Liver (tissue), 7 donors: ENCODE measurements at regions not wholly inside any gene's neighbourhood (a gene's known extent, or its start where the extent isn't known, plus 50 kb on each side); places are given as distances from the start of the nearest gene placed in this dataset.

Experiments
- DNase-seq: peaks from one replicate; pipeline ENCODE4 v3.0.0-alpha.2; 2017; ENCODE audit warnings: low spot score
- H3K27ac ChIP-seq, 2 donors: one replicate each; pipeline ENCODE4 v1.7.0; 2013; ENCODE audit warnings: inconsistent platforms in 2 of 2, low read length in 2 of 2, control low read depth in 1 of 2, low read depth in 1 of 2, mild to moderate bottlenecking in 1 of 2
- H3K27me3 ChIP-seq, 4 donors: one replicate each; pipeline versions ENCODE4 v1.6.1 to v1.7.0; 2013; ENCODE audit warnings: low read length in 3 of 4, inconsistent platforms in 1 of 4, mild to moderate bottlenecking in 1 of 4, moderate library complexity in 1 of 4; ENCODE audit not compliant: control insufficient read depth in 4 of 4, insufficient read depth in 4 of 4
- H3K36me3 ChIP-seq, 4 donors: one replicate each; pipeline versions ENCODE4 v1.6.1 to v1.7.0; 2013; ENCODE audit warnings: low read length in 3 of 4, mild to moderate bottlenecking in 3 of 4, low read depth in 1 of 4, moderate library complexity in 1 of 4; ENCODE audit not compliant: control insufficient read depth in 4 of 4, insufficient read depth in 3 of 4
- H3K4me1 ChIP-seq, 4 donors: one replicate each; pipeline versions ENCODE4 v1.6.1 to v1.7.0; 2013; ENCODE audit warnings: low read length in 3 of 4, mild to moderate bottlenecking in 3 of 4, moderate library complexity in 1 of 4; ENCODE audit not compliant: control insufficient read depth in 4 of 4, insufficient read depth in 4 of 4
- H3K4me3 ChIP-seq, 3 donors: one replicate each; pipeline versions ENCODE4 v1.6.1 to v1.7.0; 2013; ENCODE audit warnings: low read length in 3 of 3, control low read depth in 1 of 3, low read depth in 1 of 3, mild to moderate bottlenecking in 1 of 3
- H3K9ac ChIP-seq, 2 donors: one replicate each; pipeline ENCODE4 v1.7.0; 2013; ENCODE audit warnings: low read length in 2 of 2, mild to moderate bottlenecking in 2 of 2, moderate library complexity in 2 of 2, control low read depth in 1 of 2, low read depth in 1 of 2
- H3K9me3 ChIP-seq, 4 donors: one replicate each; pipeline versions ENCODE4 v1.6.1 to v1.7.0; 2013; ENCODE audit warnings: low read length in 3 of 4; ENCODE audit not compliant: control insufficient read depth in 4 of 4
- ATF3 ChIP-seq: IDR thresholded peaks from 2 replicates; pipeline ENCODE4 v1.6.1; 2016; ENCODE audit warnings: antibody characterized with exemption
- EGR1 ChIP-seq, 2 donors: IDR thresholded peaks; 2 replicates each; pipeline ENCODE4 v1.6.1; 2016 to 2018; ENCODE audit warnings: antibody characterized with exemption in 2 of 2, low read depth in 2 of 2
- FOXA2 ChIP-seq: IDR thresholded peaks from 2 replicates; pipeline ENCODE4 v1.6.1; 2016; ENCODE audit warnings: antibody characterized with exemption
- GABPA ChIP-seq, 2 donors: IDR thresholded peaks in 1 of 2; conservative IDR thresholded peaks in 1 of 2; 2 replicates each; pipeline ENCODE4 v1.6.1; 2016; ENCODE audit warnings: antibody characterized with exemption in 2 of 2, mild to moderate bottlenecking in 1 of 2, moderate library complexity in 1 of 2
- HNF4A ChIP-seq, 2 donors: conservative IDR thresholded peaks; 2 replicates each; pipeline ENCODE4 v1.6.1; 2016; ENCODE audit warnings: antibody characterized with exemption in 2 of 2, mild to moderate bottlenecking in 2 of 2
- HNF4G ChIP-seq: IDR thresholded peaks from 2 replicates; pipeline ENCODE4 v1.6.1; 2016; ENCODE audit warnings: antibody characterized with exemption
- JUND ChIP-seq, 2 donors: IDR thresholded peaks; 2 replicates each; pipeline ENCODE4 v1.6.1; 2016; ENCODE audit warnings: antibody characterized with exemption in 2 of 2
- MAX ChIP-seq: IDR thresholded peaks from 2 replicates; pipeline ENCODE4 v1.6.1; 2016; ENCODE audit warnings: antibody characterized with exemption
- NR2F2 ChIP-seq: IDR thresholded peaks from 2 replicates; pipeline ENCODE4 v1.6.1; 2016; ENCODE audit warnings: antibody characterized with exemption
- RAD21 ChIP-seq, 2 donors: IDR thresholded peaks; 2 replicates each; pipeline ENCODE4 v1.6.1; 2016; ENCODE audit warnings: antibody characterized with exemption in 2 of 2, mild to moderate bottlenecking in 2 of 2
- REST ChIP-seq: IDR thresholded peaks from 2 replicates; pipeline ENCODE4 v1.6.1; 2016; ENCODE audit warnings: antibody characterized with exemption, mild to moderate bottlenecking
- RXRA ChIP-seq, 2 donors: IDR thresholded peaks; 2 replicates each; pipeline ENCODE4 v1.6.1; 2017 to 2018; ENCODE audit warnings: antibody characterized with exemption in 2 of 2, mild to moderate bottlenecking in 1 of 2
- SP1 ChIP-seq: IDR thresholded peaks from 2 replicates; pipeline ENCODE4 v1.6.1; 2018; ENCODE audit warnings: antibody characterized with exemption, mild to moderate bottlenecking
- TAF1 ChIP-seq: conservative IDR thresholded peaks from 2 replicates; pipeline ENCODE4 v1.6.1; 2016; ENCODE audit warnings: antibody characterized with exemption, mild to moderate bottlenecking
- YY1 ChIP-seq: IDR thresholded peaks from 2 replicates; pipeline ENCODE4 v1.6.1; 2016; ENCODE audit warnings: antibody characterized with exemption, mild to moderate bottlenecking
- ZBTB33 ChIP-seq: IDR thresholded peaks from 2 replicates; pipeline ENCODE4 v1.6.1; 2016; ENCODE audit warnings: antibody characterized with exemption
- WGBS: extraction: QIAGEN DNeasy Blood & Tissue Kit; methylation state at CpG from one replicate; pipeline ENCODE4 v1.1.7; 2013; 5-methylcytosine and 5-hydroxymethylcytosine counted together
- donor health status: healthy.
- donor health status: healthy.
- donor health status: healthy.
- donor health status: healthy.

GRCh38 chr7:17062151-17063044, 180.6 kb upstream of the AGR3 start:
- 73% methylated on average over 5 of the region's 5 CpGs for WGBS
- H3K9ac ChIP-seq: no peak overlapping the region
- TF ChIP-seq RXRA (IDR thresholded peaks at IDR 0.05) (peak in 1 of 2 donors; percentile 5), MAX (no peak)
- no peak overlapping the region for H3K27ac ChIP-seq
- no peak overlapping the region for H3K4me3 ChIP-seq
- no peaks in the 10 kb centered on the region for H3K27me3 ChIP-seq
- H3K9me3 ChIP-seq: no peaks in the 10 kb centered on the region
- DNase-seq: no peak
- H3K36me3 ChIP-seq: no peaks in the 10 kb centered on the region
- peaks cover 0 to 3% (median 0%) of the 10 kb centered on the region in 4 donors for H3K4me1 ChIP-seq

GRCh38 chr7:17063045-17063383, 181.2 kb upstream of the AGR3 start:
- H3K9me3 ChIP-seq: no peaks in the 10 kb centered on the region

GRCh38 chr7:17067691-17068090, 185.9 kb upstream of the AGR3 start:
- Histone ChIP-seq H3K4me3 (no peak overlapping the region), H3K27me3 (no peaks in the 10 kb centered on the region), H3K9ac (no peak overlapping the region), H3K4me1 (no peaks in the 10 kb centered on the region), H3K36me3 (no peaks in the 10 kb centered on the region), H3K27ac (no peak overlapping the region), H3K9me3 (no peaks in the 10 kb centered on the region)
- no peak for DNase-seq
- WGBS: 89% methylated on average over 1 of the region's 1 CpG
- TF ChIP-seq MAX (no peak), ZBTB33 (no peak), RXRA (IDR thresholded peaks at IDR 0.05) (no peak), SP1 (no peak), NR2F2 (no peak), HNF4G (no peak), FOXA2 (no peak), ATF3 (no peak), YY1 (no peak), REST (no peak), TAF1 (no peak), GABPA (IDR thresholded peaks at IDR 0.05 in 1 of 2, conservative IDR thresholded peaks at IDR 0.05 in 1 of 2) (no peak), HNF4A (conservative IDR thresholded peaks at IDR 0.05) (no peak), RAD21 (IDR thresholded peaks at IDR 0.05) (no peak), JUND (IDR thresholded peaks at IDR 0.05) (no peak), EGR1 (IDR thresholded peaks at IDR 0.05; ENCODE audit: low read depth in 2 of 2) (no peak)

More at GRCh38 chr7:17063045-17063383, 181.2 kb upstream of the AGR3 start:
- no peak for TF ChIP-seq ATF3
- peak; percentile 37 to 39 for TF ChIP-seq RAD21 (IDR thresholded peaks at IDR 0.05)
- no peak for TF ChIP-seq GABPA (IDR thresholded peaks at IDR 0.05 in 1 of 2, conservative IDR thresholded peaks at IDR 0.05 in 1 of 2)
- no peak for DNase-seq
- Histone ChIP-seq H3K9ac (no peak overlapping the region), H3K27ac (no peak overlapping the region), H3K27me3 (no peaks in the 10 kb centered on the region), H3K36me3 (no peaks in the 10 kb centered on the region), H3K4me3 (no peak overlapping the region), H3K4me1 (peaks cover 0 to 3% (median 0%) of the 10 kb centered on the region in 4 donors)
